ENCODE measurements at regions not wholly inside any gene's neighbourhood (a gene's known extent, or its start where the extent isn't known, plus 50 kb on each side); places are given as distances from the start of the nearest gene placed in this dataset.
"Not testable (repeated sequence)": the region's sequence is repeated elsewhere in the genome, so short reads cannot be mapped to it uniquely, and the experiment has no call there.

GRCh38 chr1:206362994-206363393 lies 107.3 kb upstream of the IKBKE start:
- H4K20me1 ChIP-seq (replicated peaks in 1 of 2; ENCODE audit: control insufficient read depth in 1 of 2, insufficient read depth in 2 of 2, low read length in 2 of 2); H3K27ac ChIP-seq (ENCODE audit: low read depth, low read length); FAIRE-seq; H3K18ac ChIP-seq (ENCODE audit: extremely low read depth, low read length); H3K79me1 ChIP-seq (ENCODE audit: low read depth, low read length); H2BK15ac ChIP-seq (ENCODE audit: low read length); DNase-seq (ENCODE audit: low read depth in 1 of 2, low spot score in 2 of 2); H2BK120ac ChIP-seq (replicated peaks; ENCODE audit: low read depth, low read length); H3K9ac ChIP-seq (replicated peaks in 1 of 4; ENCODE audit: extremely low read depth in 1 of 4, low read depth in 3 of 4, low read length in 3 of 4); H2AK5ac ChIP-seq (ENCODE audit: low read depth, low read length); H3K4me1 ChIP-seq (replicated peaks in 1 of 4; ENCODE audit: control insufficient read depth in 3 of 4, insufficient read depth in 4 of 4, low read length in 3 of 4); H3K23ac ChIP-seq (ENCODE audit: insufficient read length); H2AFZ ChIP-seq (ENCODE audit: low read length); H3K4me2 ChIP-seq (ENCODE audit: insufficient read depth in 1 of 2, low read depth in 2 of 2, low read length in 2 of 2); CTCF ChIA-PET (ENCODE audit: partially characterized antibody); H3K36me3 ChIP-seq (ENCODE audit: control insufficient read depth in 2 of 4, insufficient read depth in 4 of 4, low read length in 3 of 4); H3K4me3 ChIP-seq (ENCODE audit: extremely low read depth in 1 of 4, insufficient read depth in 2 of 4, low read depth in 3 of 4, low read length in 4 of 4); H4K5ac ChIP-seq (ENCODE audit: insufficient read length, low read depth, low read length); H3K9me3 ChIP-seq (ENCODE audit: insufficient read depth in 2 of 2, low read depth in 1 of 2, low read length in 1 of 2); H4K8ac ChIP-seq (ENCODE audit: extremely low read depth, insufficient read depth, low read length); H3K14ac ChIP-seq (ENCODE audit: insufficient read length); H3K56ac ChIP-seq (replicated peaks; ENCODE audit: insufficient read length, low read depth, low read length); H3K23me2 ChIP-seq (ENCODE audit: low read depth, low read length); H2BK12ac ChIP-seq (ENCODE audit: low read depth, low read length); H2BK5ac ChIP-seq (ENCODE audit: low read depth, low read length); H3K79me2 ChIP-seq (ENCODE audit: control insufficient read depth in 1 of 2, insufficient read depth in 2 of 2, low read length in 2 of 2); H4K91ac ChIP-seq (replicated peaks; ENCODE audit: insufficient read length, low read length); POLR2A ChIA-PET (ENCODE audit: partially characterized antibody); H3K4ac ChIP-seq (replicated peaks; ENCODE audit: insufficient read length, low read depth, low read length); H2BK20ac ChIP-seq (ENCODE audit: low read length); H3K27me3 ChIP-seq (replicated peaks in 1 of 4; ENCODE audit: control insufficient read depth in 3 of 4, extremely low read depth in 1 of 4, insufficient read depth in 3 of 4, low read length in 3 of 4): not testable (repeated sequence)
- WGBS, 2 experiments (ENCODE audit: extremely low coverage in 1 of 2, insufficient coverage in 1 of 2, insufficient read length in 1 of 2, insufficient replicate concordance in 2 of 2, low coverage in 1 of 2, low lambda C conversion rate in 2 of 2, missing lambda C conversion rate in 1 of 2) = 94% methylated on average over 3 of the region's 3 CpGs; no CpG with 5 or more reads in 1 of the 2 experiments

- H2BK15ac ChIP-seq (ENCODE audit: low read length); FAIRE-seq; H3K79me1 ChIP-seq (ENCODE audit: low read depth, low read length); H3K36me3 ChIP-seq (ENCODE audit: control insufficient read depth in 2 of 4, insufficient read depth in 4 of 4, low read length in 3 of 4); H3K23ac ChIP-seq (ENCODE audit: insufficient read length); H3K4me2 ChIP-seq (ENCODE audit: insufficient read depth in 1 of 2, low read depth in 2 of 2, low read length in 2 of 2); H2BK5ac ChIP-seq (ENCODE audit: low read depth, low read length); H2AK5ac ChIP-seq (ENCODE audit: low read depth, low read length); H2BK12ac ChIP-seq (ENCODE audit: low read depth, low read length); DNase-seq (ENCODE audit: low read depth in 1 of 2, low spot score in 2 of 2); CTCF ChIA-PET (ENCODE audit: partially characterized antibody); H2AFZ ChIP-seq (ENCODE audit: low read length); H3K14ac ChIP-seq (ENCODE audit: insufficient read length); H4K8ac ChIP-seq (ENCODE audit: extremely low read depth, insufficient read depth, low read length); H2BK120ac ChIP-seq (replicated peaks; ENCODE audit: low read depth, low read length); H3K27me3 ChIP-seq (replicated peaks in 1 of 4; ENCODE audit: control insufficient read depth in 3 of 4, extremely low read depth in 1 of 4, insufficient read depth in 3 of 4, low read length in 3 of 4); H3K79me2 ChIP-seq (ENCODE audit: control insufficient read depth in 1 of 2, insufficient read depth in 2 of 2, low read length in 2 of 2); H4K91ac ChIP-seq (replicated peaks; ENCODE audit: insufficient read length, low read length); H3K4ac ChIP-seq (replicated peaks; ENCODE audit: insufficient read length, low read depth, low read length); H3K4me1 ChIP-seq (replicated peaks in 1 of 4; ENCODE audit: control insufficient read depth in 3 of 4, insufficient read depth in 4 of 4, low read length in 3 of 4); H3K18ac ChIP-seq (ENCODE audit: extremely low read depth, low read length); H4K20me1 ChIP-seq (replicated peaks in 1 of 2; ENCODE audit: control insufficient read depth in 1 of 2, insufficient read depth in 2 of 2, low read length in 2 of 2); H3K9me3 ChIP-seq (ENCODE audit: insufficient read depth in 2 of 2, low read depth in 1 of 2, low read length in 1 of 2); H3K56ac ChIP-seq (replicated peaks; ENCODE audit: insufficient read length, low read depth, low read length); H3K27ac ChIP-seq (ENCODE audit: low read depth, low read length); POLR2A ChIA-PET (ENCODE audit: partially characterized antibody); H3K9ac ChIP-seq (replicated peaks in 1 of 4; ENCODE audit: extremely low read depth in 1 of 4, low read depth in 3 of 4, low read length in 3 of 4); H3K23me2 ChIP-seq (ENCODE audit: low read depth, low read length); H3K4me3 ChIP-seq (ENCODE audit: extremely low read depth in 1 of 4, insufficient read depth in 2 of 4, low read depth in 3 of 4, low read length in 4 of 4); H2BK20ac ChIP-seq (ENCODE audit: low read length); H4K5ac ChIP-seq (ENCODE audit: insufficient read length, low read depth, low read length): not testable (repeated sequence)
- WGBS, 2 experiments (ENCODE audit: extremely low coverage in 1 of 2, insufficient coverage in 1 of 2, insufficient read length in 1 of 2, insufficient replicate concordance in 2 of 2, low coverage in 1 of 2, low lambda C conversion rate in 2 of 2, missing lambda C conversion rate in 1 of 2) = 90% methylated on average over 6 of the region's 6 CpGs; no CpG with 5 or more reads in 1 of the 2 experiments
Measured at GRCh38 chr1:206365271-206365670, 105.0 kb upstream of the IKBKE start.

Measured in H1 (cell line).